Stomach (tissue), 8 donors: ENCODE measurements at regions not wholly inside any gene's neighbourhood (a gene's known extent, or its start where the extent isn't known, plus 50 kb on each side); places are given as distances from the start of the nearest gene placed in this dataset.

Experiments
- DNase-seq, 2 donors: peaks; one replicate each; pipeline versions ENCODE4 v3.0.0 to v3.0.0-alpha.2; 2013 to 2019
- H3K27ac ChIP-seq, 5 donors: fragments of 200-600 bp in 4 of 5; sonication (generic) in 4 of 5; one replicate each; pipeline ENCODE4 v1.5.1; 2013 to 2019; ENCODE audit warnings: mild to moderate bottlenecking in 1 of 5, moderate library complexity in 1 of 5
- H3K27me3 ChIP-seq, 3 donors: fragments of 200-600 bp; sonication (generic); one replicate each; pipeline ENCODE4 v1.5.1; 2017 to 2019; ENCODE audit warnings: mixed run types in 1 of 3
- H3K36me3 ChIP-seq, 4 donors: fragments of 200-600 bp; sonication (generic); 1 replicate in 3 of 4; 2 replicates in 1 of 4; pipeline ENCODE4 v1.5.1; 2016 to 2019
- H3K4me1 ChIP-seq, 4 donors: fragments of 200-600 bp; sonication (generic); one replicate each; pipeline ENCODE4 v1.5.1; 2016 to 2019
- H3K4me3 ChIP-seq, 4 donors: fragments of 200-600 bp; sonication (generic) in 3 of 4; one replicate each; pipeline ENCODE4 v1.5.1; 2016 to 2019; ENCODE audit warnings: mild to moderate bottlenecking in 1 of 4
- H3K9me3 ChIP-seq, 4 donors: fragments of 200-600 bp; sonication (generic); one replicate each; pipeline ENCODE4 v1.5.1; 2016 to 2019
- EP300 ChIP-seq: sonication (generic); formaldehyde crosslinking; IDR thresholded peaks from one replicate; pipeline ENCODE4 v1.6.1; 2017; ENCODE audit warnings: antibody characterized with exemption
- POLR2A ChIP-seq, 4 donors: fragments of 450-650 bp; IDR thresholded peaks; one replicate each; pipeline ENCODE4 v1.6.1; 2016; ENCODE audit warnings: antibody characterized with exemption in 4 of 4, control low read depth in 2 of 4, mild to moderate bottlenecking in 1 of 4, moderate library complexity in 1 of 4
- POLR2AphosphoS5 ChIP-seq, 3 donors: sonication (generic); formaldehyde crosslinking; IDR thresholded peaks; one replicate each; pipeline ENCODE4 v1.6.1; 2016; ENCODE audit warnings: antibody characterized with exemption in 3 of 3
- WGBS, 5 donors: extraction: QIAGEN DNeasy Blood & Tissue Kit in 3 of 5; methylation state at CpG; one replicate each; pipeline versions ENCODE4 v1.1.5 to v1.1.7; 2013 to 2018; 5-methylcytosine and 5-hydroxymethylcytosine counted together
- intact Hi-C: fragments of 100-400 bp; cut with DNase I; formaldehyde crosslinking; loops from one replicate; pipeline ENCODE4 v1.15.1; 2023; ENCODE audit warnings: low total_unique reads
- TF ChIP-seq, protein P1 (sequence below), 7 experiments: fragments of 450-650 bp in 4 of 7; fragments of 200-600 bp in 3 of 7; sonication (generic) in 3 of 7; IDR thresholded peaks; one replicate each; pipeline ENCODE4 v1.5.1; 2016 to 2019; ENCODE audit warnings: antibody characterized with exemption in 7 of 7, control low read depth in 2 of 7, mild to moderate bottlenecking in 1 of 7
- donor health status: healthy with polysubstance abuse.
- donor health status: Bipolar disorder and iron deficiency.
- donor health status: healthy.

DNA sequence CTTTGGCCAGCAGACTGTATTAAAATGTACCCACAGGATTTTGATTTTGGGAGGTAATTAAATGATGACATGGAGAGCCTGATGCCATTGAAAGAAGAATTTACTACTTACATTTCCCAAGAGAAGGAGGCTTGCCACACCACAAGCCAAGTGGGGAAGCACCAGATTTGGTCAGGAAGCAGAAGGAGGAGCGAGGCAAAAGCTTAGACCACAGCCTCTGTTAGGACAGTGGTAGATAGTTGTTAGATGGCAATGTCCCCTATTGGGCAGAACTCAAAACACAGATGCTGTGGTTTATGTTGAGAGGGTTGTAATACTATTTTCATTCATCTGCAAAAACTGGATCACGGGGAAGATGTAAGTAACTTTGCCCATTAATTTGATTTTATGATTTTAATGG lies 709.4 kb downstream of the VRK1 start:
- WGBS, 5 donors, result 38 to 86% (median 42%) methylated on average over 2 of the region's 2 CpGs
- intact Hi-C loops, result no loop called here
- TF ChIP-seq, protein P1, sequence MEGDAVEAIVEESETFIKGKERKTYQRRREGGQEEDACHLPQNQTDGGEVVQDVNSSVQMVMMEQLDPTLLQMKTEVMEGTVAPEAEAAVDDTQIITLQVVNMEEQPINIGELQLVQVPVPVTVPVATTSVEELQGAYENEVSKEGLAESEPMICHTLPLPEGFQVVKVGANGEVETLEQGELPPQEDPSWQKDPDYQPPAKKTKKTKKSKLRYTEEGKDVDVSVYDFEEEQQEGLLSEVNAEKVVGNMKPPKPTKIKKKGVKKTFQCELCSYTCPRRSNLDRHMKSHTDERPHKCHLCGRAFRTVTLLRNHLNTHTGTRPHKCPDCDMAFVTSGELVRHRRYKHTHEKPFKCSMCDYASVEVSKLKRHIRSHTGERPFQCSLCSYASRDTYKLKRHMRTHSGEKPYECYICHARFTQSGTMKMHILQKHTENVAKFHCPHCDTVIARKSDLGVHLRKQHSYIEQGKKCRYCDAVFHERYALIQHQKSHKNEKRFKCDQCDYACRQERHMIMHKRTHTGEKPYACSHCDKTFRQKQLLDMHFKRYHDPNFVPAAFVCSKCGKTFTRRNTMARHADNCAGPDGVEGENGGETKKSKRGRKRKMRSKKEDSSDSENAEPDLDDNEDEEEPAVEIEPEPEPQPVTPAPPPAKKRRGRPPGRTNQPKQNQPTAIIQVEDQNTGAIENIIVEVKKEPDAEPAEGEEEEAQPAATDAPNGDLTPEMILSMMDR (IDR thresholded peaks at IDR 0.05), result no peak
- TF ChIP-seq EP300 (no peak), POLR2A (IDR thresholded peaks at IDR 0.05) (no peak), POLR2AphosphoS5 (IDR thresholded peaks at IDR 0.05) (no peak)

DNA sequence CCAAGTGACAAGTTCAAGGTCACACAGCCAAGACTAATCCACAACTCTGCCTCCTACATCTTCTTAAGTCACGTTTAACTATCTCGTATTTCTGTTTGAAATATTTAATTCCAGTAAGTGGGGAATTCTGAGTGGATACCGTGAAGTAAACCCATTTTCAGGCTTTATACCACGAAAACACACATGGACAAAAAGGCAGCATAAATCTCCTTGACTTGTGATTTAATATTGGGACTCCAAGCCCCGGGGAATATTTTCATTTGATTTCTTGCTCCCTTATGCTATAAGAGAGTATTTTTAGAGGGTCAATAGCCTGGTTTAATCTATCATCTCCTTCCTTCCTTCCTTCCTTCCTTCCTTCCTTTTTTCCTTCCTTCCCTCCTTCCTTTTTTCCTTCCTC lies 716.7 kb downstream of the VRK1 start:
- Histone ChIP-seq H3K36me3 (no peaks in the 10 kb centered on the region), H3K4me1 (no peaks in the 10 kb centered on the region), H3K27me3 (no peaks in the 10 kb centered on the region), H3K9me3 (no peaks in the 10 kb centered on the region), H3K4me3 (no peak overlapping the region), H3K27ac (no peak overlapping the region)
- DNase-seq, result no peak
- TF ChIP-seq, protein P1 (IDR thresholded peaks at IDR 0.05), result no peak
- TF ChIP-seq POLR2AphosphoS5 (IDR thresholded peaks at IDR 0.05) (no peak), EP300 (no peak), POLR2A (IDR thresholded peaks at IDR 0.05) (no peak)
- 79 to 87% (median 82%) methylated on average over 5 of the region's 5 CpGs for WGBS, 5 donors
- intact Hi-C loops, result no loop called here

More for the DNA sequence above, 709.4 kb downstream of the VRK1 start:
- H3K27me3 ChIP-seq, result no peaks in the 10 kb centered on the region
- H3K9me3 ChIP-seq, result peaks cover 0 to 15% (median 4%) of the 10 kb centered on the region in 4 donors
- H3K27ac ChIP-seq, result no peak overlapping the region
- DNase-seq, result no peak
- H3K4me1 ChIP-seq, result no peaks in the 10 kb centered on the region
- H3K36me3 ChIP-seq, result no peaks in the 10 kb centered on the region
- H3K4me3 ChIP-seq, result no peak overlapping the region

DNA sequence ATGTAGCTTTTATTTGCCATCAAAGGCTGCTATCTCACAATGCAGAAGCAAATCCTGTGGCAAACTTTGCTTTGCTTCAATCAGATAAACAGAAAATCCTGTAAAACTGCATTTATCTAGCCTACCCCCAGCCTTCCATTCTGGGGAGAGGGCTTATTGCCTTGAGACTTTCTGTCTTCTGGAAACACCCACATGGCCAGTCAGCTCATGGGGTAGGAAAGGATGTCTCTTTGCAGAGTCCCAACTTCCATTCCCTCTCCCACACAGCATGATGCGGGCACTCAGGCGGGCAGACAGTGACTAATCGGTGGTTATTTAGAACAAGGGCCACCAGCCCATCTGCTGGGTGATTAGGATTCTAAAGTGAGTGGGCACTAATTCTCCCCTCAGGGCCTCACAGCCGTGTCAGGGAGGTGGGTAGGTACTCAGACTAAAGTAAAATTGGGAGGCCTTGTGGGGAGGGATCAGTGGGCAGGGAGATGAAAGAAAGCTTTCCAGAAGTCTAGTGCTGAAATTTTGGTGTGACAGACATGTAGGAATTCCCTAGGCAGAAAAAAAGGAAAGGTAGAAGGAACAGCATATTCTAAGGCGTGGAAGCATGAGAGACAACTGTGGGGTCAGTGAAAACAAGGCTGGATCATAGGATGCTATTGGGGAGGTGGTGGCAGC lies 720.5 kb downstream of the VRK1 start:
- no peaks in the 10 kb centered on the region for H3K27me3 ChIP-seq
- TF ChIP-seq POLR2A (IDR thresholded peaks at IDR 0.05) (no peak), POLR2AphosphoS5 (IDR thresholded peaks at IDR 0.05) (no peak), EP300 (no peak)
- TF ChIP-seq, protein P1 (IDR thresholded peaks at IDR 0.05), result no peak
- intact Hi-C loops, result no loop called here
- H3K27ac ChIP-seq, result no peak overlapping the region
- H3K9me3 ChIP-seq, result no peaks in the 10 kb centered on the region
- no peak for DNase-seq
- H3K4me1 ChIP-seq, result no peaks in the 10 kb centered on the region
- H3K36me3 ChIP-seq, result no peaks in the 10 kb centered on the region
- WGBS, 5 donors, result 74 to 80% (median 78%) methylated on average over 5 of the region's 5 CpGs
- no peak overlapping the region for H3K4me3 ChIP-seq

DNA sequence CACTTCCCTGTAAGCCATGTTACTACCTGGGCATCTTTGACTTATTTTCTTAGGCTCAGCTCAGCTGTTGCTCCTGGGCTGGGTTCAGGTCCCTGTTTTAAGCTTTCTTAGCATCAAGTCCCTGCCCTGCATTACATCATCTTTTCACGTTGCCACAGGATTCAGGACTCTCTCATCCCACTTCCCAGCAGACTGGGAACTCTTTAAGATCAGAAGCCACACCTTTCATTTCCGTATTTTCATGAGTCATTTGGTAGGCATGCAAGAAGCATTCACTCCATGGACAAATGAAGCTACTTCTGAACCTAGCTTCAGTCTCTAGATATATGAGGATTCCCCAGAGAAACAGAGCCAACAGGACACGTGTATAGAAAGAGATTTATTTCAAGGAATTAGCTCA lies 726.8 kb downstream of the VRK1 start:
- no peak overlapping the region for H3K4me3 ChIP-seq
- H3K9me3 ChIP-seq, result no peaks in the 10 kb centered on the region
- no peaks in the 10 kb centered on the region for H3K27me3 ChIP-seq
- no peak for TF ChIP-seq POLR2AphosphoS5 (IDR thresholded peaks at IDR 0.05)
- TF ChIP-seq, protein P1 (IDR thresholded peaks at IDR 0.05), result no peak
- no peak for TF ChIP-seq POLR2A (IDR thresholded peaks at IDR 0.05)
- no peak for TF ChIP-seq EP300
- no peak for DNase-seq
- no peak overlapping the region for H3K27ac ChIP-seq
- H3K4me1 ChIP-seq, result no peaks in the 10 kb centered on the region
- no peaks in the 10 kb centered on the region for H3K36me3 ChIP-seq
- intact Hi-C loops, result no loop called here
- WGBS, 5 donors, result 47 to 58% (median 52%) methylated on average over 3 of the region's 3 CpGs
